Erythroblast (primary cell): ENCODE measurements at regions not wholly inside any gene's neighbourhood (a gene's known extent, or its start where the extent isn't known, plus 50 kb on each side); places are given as distances from the start of the nearest gene placed in this dataset.

ENCODE experiments used
- GATA1 ChIP-seq: IDR thresholded peaks from 2 replicates; pipeline ENCODE4 v1.6.1; 2011; ENCODE audit warnings: low read depth, mild to moderate bottlenecking, control low read depth, low read length, moderate library complexity
- POLR2A ChIP-seq: IDR thresholded peaks from 2 replicates; pipeline ENCODE4 v1.6.1; 2011; ENCODE audit warnings: mild to moderate bottlenecking, low read length

DNA sequence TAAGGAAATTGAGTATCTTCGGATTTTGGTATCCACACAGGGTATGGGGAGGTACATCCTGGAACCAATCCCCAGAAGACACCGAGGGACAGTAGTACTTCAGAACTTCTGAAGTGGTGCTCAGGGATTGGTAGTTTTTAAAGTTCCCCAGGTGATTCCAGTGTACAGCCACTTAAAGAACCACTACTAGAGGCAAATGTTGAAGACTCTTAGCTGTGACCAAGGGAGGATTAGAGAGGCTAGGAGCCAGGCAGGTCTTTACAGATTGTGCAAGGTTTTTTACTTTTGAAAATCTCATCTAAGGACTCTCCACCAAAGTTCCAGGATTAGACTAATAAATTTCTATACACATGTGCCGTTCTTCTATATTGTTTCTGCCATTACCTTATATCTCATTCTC, 52.9 kb upstream of the GLS start:
- no peak for TF ChIP-seq POLR2A
- TF ChIP-seq GATA1 = no peak
